Keratinocyte (primary cell): ENCODE measurements at regions not wholly inside any gene's neighbourhood (a gene's known extent, or its start where the extent isn't known, plus 50 kb on each side); places are given as distances from the start of the nearest gene placed in this dataset.

Experiments
- DNase-seq: peaks from one replicate; pipeline ENCODE4 v3.0.0-alpha.2; 2011; ENCODE audit warnings: low read depth, missing footprints, low spot score
- FAIRE-seq: peaks from 2 replicates; lab custom pipeline; 2011; peaks lifted over from hg19 to GRCh38; lab: Jason Lieb, UNC
- H2AFZ ChIP-seq: 2 replicates; pipeline ENCODE4 v1.6.0; 2012; ENCODE audit warnings: low read length, control low read depth, inconsistent platforms; ENCODE audit not compliant: control insufficient read depth
- H3K27ac ChIP-seq: 2 replicates; pipeline ENCODE4 v1.5.1; 2011; ENCODE audit warnings: low read length; ENCODE audit not compliant: control insufficient read depth, insufficient read depth
- H3K27me3 ChIP-seq: 3 replicates; pipeline ENCODE4 v1.6.0; 2011; ENCODE audit warnings: low read length; ENCODE audit not compliant: control insufficient read depth, insufficient read depth; ENCODE audit errors: extremely low read depth
- H3K36me3 ChIP-seq, 2 experiments: 2 replicates in 1 of 2; 3 replicates in 1 of 2; pipeline ENCODE4 v1.5.1; 2011; ENCODE audit warnings: low read length in 2 of 2, mild to moderate bottlenecking in 1 of 2; ENCODE audit not compliant: control insufficient read depth in 2 of 2, insufficient read depth in 2 of 2; ENCODE audit errors: extremely low read depth in 1 of 2
- H3K4me1 ChIP-seq: 3 replicates; pipeline ENCODE4 v1.5.1; 2011; ENCODE audit warnings: low read length; ENCODE audit not compliant: control insufficient read depth, insufficient read depth; ENCODE audit errors: extremely low read depth
- H3K4me2 ChIP-seq: 3 replicates; pipeline ENCODE4 v1.6.0; 2011; ENCODE audit warnings: low read depth, low read length; ENCODE audit not compliant: control insufficient read depth, insufficient read depth; ENCODE audit errors: extremely low read depth
- H3K4me3 ChIP-seq, 3 experiments: fragments of 200-600 bp in 1 of 3; sonication (generic) in 1 of 3; 2 replicates in 2 of 3; 3 replicates in 1 of 3; pipeline ENCODE4 v1.5.1; 2011 to 2016; ENCODE audit warnings: low read length in 3 of 3, mild to moderate bottlenecking in 3 of 3, control low read depth in 2 of 3, inconsistent platforms in 1 of 3, low read depth in 1 of 3, mixed read lengths in 1 of 3, mixed run types in 1 of 3, moderate library complexity in 1 of 3; ENCODE audit not compliant: control insufficient read depth in 2 of 3, insufficient read depth in 2 of 3; ENCODE audit errors: extremely low read depth in 1 of 3
- H3K79me2 ChIP-seq: 2 replicates; pipeline ENCODE4 v1.6.0; 2012; ENCODE audit warnings: low read length; ENCODE audit not compliant: control insufficient read depth, insufficient read depth
- H3K9ac ChIP-seq: 3 replicates; pipeline ENCODE4 v1.6.0; 2011; ENCODE audit warnings: low read length; ENCODE audit not compliant: control insufficient read depth, insufficient read depth; ENCODE audit errors: extremely low read depth
- H3K9me1 ChIP-seq: 3 replicates; pipeline ENCODE4 v1.6.0; 2011; ENCODE audit warnings: low read length; ENCODE audit not compliant: control insufficient read depth, insufficient read depth; ENCODE audit errors: extremely low read depth
- H3K9me3 ChIP-seq: 2 replicates; pipeline ENCODE4 v1.5.1; 2012; ENCODE audit warnings: low read depth, low read length; ENCODE audit not compliant: control insufficient read depth
- H4K20me1 ChIP-seq: 3 replicates; pipeline ENCODE4 v1.6.0; 2011; ENCODE audit warnings: low read length; ENCODE audit not compliant: control insufficient read depth, insufficient read depth; ENCODE audit errors: extremely low read depth
- EZH2 ChIP-seq: IDR thresholded peaks from one replicate; pipeline ENCODE4 v1.6.1; 2012; ENCODE audit warnings: inconsistent platforms, mild to moderate bottlenecking, low read length, moderate library complexity
- dilution Hi-C: fragments of 300-500 bp; cut with MboI; formaldehyde crosslinking; loops from one replicate; pipeline ENCODE4 v1.7.0; 2020; ENCODE audit warnings: low sequenced_read_pairs; ENCODE audit not compliant: extremely low pct_ligation_motif_present
- TF ChIP-seq, protein P1 (sequence below), 3 experiments: IDR thresholded peaks in 1 of 3; conservative IDR thresholded peaks in 1 of 3; optimal IDR thresholded peaks in 1 of 3; 2 replicates in 2 of 3; 3 replicates in 1 of 3; pipeline versions ENCODE3 to v1.5.1; 2011; ENCODE audit warnings: low read length in 3 of 3, mild to moderate bottlenecking in 3 of 3, moderate library complexity in 2 of 3, control low read depth in 1 of 3, inconsistent platforms in 1 of 3; ENCODE audit not compliant: insufficient read depth in 2 of 3; ENCODE audit errors: extremely low read depth in 1 of 3

DNA sequence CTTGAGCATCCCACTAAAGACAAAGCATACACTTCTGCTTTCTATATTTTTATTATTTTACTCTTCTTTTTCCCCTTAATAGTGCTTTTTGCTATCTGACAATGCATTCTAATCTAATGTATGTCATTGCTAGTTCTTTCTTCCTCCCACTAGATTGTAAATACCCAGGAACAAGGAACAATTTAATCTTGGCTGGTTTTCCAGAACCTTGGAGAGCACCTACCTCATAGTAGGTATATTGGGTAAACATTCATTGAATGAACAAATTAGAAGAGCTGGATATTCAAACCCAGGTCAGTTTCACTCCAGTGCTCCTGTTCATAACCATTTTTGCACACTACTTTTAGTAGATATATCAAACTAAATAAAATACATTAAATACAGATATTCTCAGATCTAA, 1617.6 kb upstream of the SLC10A2 start:
- Histone ChIP-seq H3K9ac (no peak overlapping the region), H4K20me1 (no peaks in the 10 kb centered on the region), H3K36me3 (no peaks in the 10 kb centered on the region), H3K4me1 (no peaks in the 10 kb centered on the region), H3K9me3 (no peaks in the 10 kb centered on the region), H3K4me2 (no peak overlapping the region), H3K79me2 (no peaks in the 10 kb centered on the region), H2AFZ (no peak overlapping the region), H3K4me3 (no peak overlapping the region), H3K27me3 (no peaks in the 10 kb centered on the region), H3K27ac (no peak overlapping the region), H3K9me1 (no peaks in the 10 kb centered on the region)
- DNase-seq: no peak
- no peak for FAIRE-seq
- dilution Hi-C loops: no loop called here
- no peak for TF ChIP-seq EZH2
- TF ChIP-seq, protein P1, sequence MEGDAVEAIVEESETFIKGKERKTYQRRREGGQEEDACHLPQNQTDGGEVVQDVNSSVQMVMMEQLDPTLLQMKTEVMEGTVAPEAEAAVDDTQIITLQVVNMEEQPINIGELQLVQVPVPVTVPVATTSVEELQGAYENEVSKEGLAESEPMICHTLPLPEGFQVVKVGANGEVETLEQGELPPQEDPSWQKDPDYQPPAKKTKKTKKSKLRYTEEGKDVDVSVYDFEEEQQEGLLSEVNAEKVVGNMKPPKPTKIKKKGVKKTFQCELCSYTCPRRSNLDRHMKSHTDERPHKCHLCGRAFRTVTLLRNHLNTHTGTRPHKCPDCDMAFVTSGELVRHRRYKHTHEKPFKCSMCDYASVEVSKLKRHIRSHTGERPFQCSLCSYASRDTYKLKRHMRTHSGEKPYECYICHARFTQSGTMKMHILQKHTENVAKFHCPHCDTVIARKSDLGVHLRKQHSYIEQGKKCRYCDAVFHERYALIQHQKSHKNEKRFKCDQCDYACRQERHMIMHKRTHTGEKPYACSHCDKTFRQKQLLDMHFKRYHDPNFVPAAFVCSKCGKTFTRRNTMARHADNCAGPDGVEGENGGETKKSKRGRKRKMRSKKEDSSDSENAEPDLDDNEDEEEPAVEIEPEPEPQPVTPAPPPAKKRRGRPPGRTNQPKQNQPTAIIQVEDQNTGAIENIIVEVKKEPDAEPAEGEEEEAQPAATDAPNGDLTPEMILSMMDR (optimal IDR thresholded peaks at IDR 0.05 in 1 of 3, IDR thresholded peaks at IDR 0.05 in 1 of 3, conservative IDR thresholded peaks at IDR 0.05 in 1 of 3; ENCODE audit: extremely low read depth in 1 of 3, insufficient read depth in 2 of 3, low read length in 3 of 3): no peak

DNA sequence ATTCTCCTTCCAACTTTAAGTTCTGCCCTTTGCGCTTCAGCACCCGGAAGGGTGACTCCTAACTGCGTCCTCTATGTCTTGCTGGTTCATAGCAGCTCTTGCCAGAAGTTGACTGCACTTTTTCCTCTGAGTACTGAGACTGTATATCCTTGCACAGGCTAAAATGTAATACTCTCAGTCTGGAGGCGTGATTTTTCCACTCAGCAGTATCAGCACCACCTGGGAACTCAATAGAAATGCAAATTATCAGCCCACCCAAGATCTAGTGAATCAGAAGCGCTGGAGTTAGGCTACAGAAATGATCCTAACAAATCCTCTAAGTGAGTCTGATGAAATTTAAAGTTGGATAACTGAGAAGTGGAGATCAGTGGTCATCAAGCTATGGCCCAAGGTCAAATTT, 1611.9 kb upstream of the SLC10A2 start:
- Histone ChIP-seq H3K4me3 (no peak overlapping the region), H3K9me3 (no peaks in the 10 kb centered on the region), H3K4me2 (no peak overlapping the region), H3K79me2 (no peaks in the 10 kb centered on the region), H2AFZ (no peak overlapping the region), H3K9me1 (no peaks in the 10 kb centered on the region), H3K36me3 (no peaks in the 10 kb centered on the region), H3K4me1 (no peaks in the 10 kb centered on the region), H3K9ac (no peak overlapping the region), H3K27me3 (no peaks in the 10 kb centered on the region), H3K27ac (no peak overlapping the region), H4K20me1 (no peaks in the 10 kb centered on the region)
- DNase-seq (no peak), FAIRE-seq (no peak)
- dilution Hi-C loops: no loop called here
- TF ChIP-seq EZH2: no peak
- TF ChIP-seq, protein P1 (optimal IDR thresholded peaks at IDR 0.05 in 1 of 3, IDR thresholded peaks at IDR 0.05 in 1 of 3, conservative IDR thresholded peaks at IDR 0.05 in 1 of 3; ENCODE audit: extremely low read depth in 1 of 3, insufficient read depth in 2 of 3, low read length in 3 of 3): no peak
